BJ (cell line): ENCODE measurements at regions not wholly inside any gene's neighbourhood (a gene's known extent, or its start where the extent isn't known, plus 50 kb on each side); places are given as distances from the start of the nearest gene placed in this dataset.

ENCODE experiments used
- CTCF ChIA-PET: fragments of 350-600 bp; formaldehyde crosslinking; extraction: SDS; loops from one replicate; lab custom pipeline; 2021; ENCODE audit warnings: antibody characterized with exemption, inconsistent platforms; lab: Yijun Ruan, JAX
- POLR2A ChIA-PET: fragments of 300-600 bp; sonication (Branson Sonifier 250); formaldehyde crosslinking; extraction: SDS; loops from one replicate; lab custom pipeline; 2021; ENCODE audit warnings: antibody characterized with exemption; lab: Charles Lee
- DNase-seq: peaks from one replicate; pipeline ENCODE4 v3.0.0-alpha.2; 2011; ENCODE audit warnings: low read depth
- H3K27me3 ChIP-seq: 2 replicates; pipeline ENCODE4 v1.6.0; 2011; ENCODE audit warnings: low read length; ENCODE audit not compliant: control insufficient read depth, insufficient read depth
- H3K36me3 ChIP-seq: 2 replicates; pipeline ENCODE4 v1.5.1; 2011; ENCODE audit warnings: low read length; ENCODE audit not compliant: control insufficient read depth, insufficient read depth
- H3K4me3 ChIP-seq: 2 replicates; pipeline ENCODE4 v1.5.1; 2011; ENCODE audit warnings: low read depth, mild to moderate bottlenecking, control low read depth, low read length
- CTCF ChIP-seq: IDR thresholded peaks from 2 replicates; pipeline ENCODE4 v1.5.1; 2011; ENCODE audit warnings: low read depth, mild to moderate bottlenecking, control low read depth, inconsistent platforms, low read length, moderate library complexity; ENCODE audit not compliant: insufficient read depth

DNA sequence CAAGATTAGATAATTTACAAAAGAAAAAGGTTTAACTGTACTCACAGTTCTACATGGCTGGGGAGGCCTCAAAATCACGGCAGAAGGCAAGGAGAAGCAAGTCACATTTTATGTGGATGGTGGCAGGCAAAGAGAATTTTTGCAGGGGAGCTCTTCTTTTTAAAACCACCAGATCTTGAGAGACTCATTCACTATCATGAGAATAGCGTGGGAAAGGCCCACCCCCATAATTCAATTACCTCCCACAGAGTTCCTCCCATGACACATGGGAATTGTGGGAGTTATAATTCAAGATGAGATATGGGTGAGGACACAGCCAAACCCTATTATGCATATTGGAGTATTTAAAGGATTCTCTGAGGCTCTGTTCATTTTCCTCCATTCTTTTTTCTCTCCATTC, 138.7 kb upstream of the CADM2 start:
- Histone ChIP-seq H3K4me3 (no peak overlapping the region), H3K36me3 (no peaks in the 10 kb centered on the region), H3K27me3 (no peaks in the 10 kb centered on the region)
- CTCF ChIA-PET: no interaction called here
- no peak for TF ChIP-seq CTCF
- no peak for DNase-seq
- POLR2A ChIA-PET: no interaction called here

- H3K36me3 ChIP-seq: no peaks in the 10 kb centered on the region
- TF ChIP-seq CTCF: no peak
- H3K4me3 ChIP-seq: no peak overlapping the region
- ChIA-PET POLR2A (no interaction called here), CTCF (no interaction called here)
- no peak for DNase-seq
- H3K27me3 ChIP-seq: no peaks in the 10 kb centered on the region
These were observed 137.9 kb upstream of the CADM2 start for GRCh38 chr3:84820906-84821305.

DNA sequence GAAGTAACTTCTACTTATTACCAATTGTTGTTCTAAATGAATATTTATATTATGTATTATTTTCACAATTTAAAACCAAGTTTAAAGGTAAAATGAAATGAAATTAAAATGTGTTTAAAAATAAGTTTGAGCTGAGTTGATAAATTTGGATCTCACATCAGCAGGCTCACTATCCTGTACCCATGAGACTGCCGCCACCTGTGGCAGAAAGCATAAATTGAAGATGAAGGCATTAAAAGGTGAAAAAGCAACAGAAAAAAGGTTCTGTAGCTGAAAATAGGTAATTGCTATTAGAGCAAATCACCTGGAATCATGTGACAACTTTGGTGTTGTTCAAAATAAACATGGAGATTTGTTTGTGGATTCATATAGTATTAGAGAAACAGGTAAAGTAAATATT, 133.0 kb upstream of the CADM2 start:
- no peak for TF ChIP-seq CTCF
- Histone ChIP-seq H3K27me3 (no peaks in the 10 kb centered on the region), H3K4me3 (no peak overlapping the region), H3K36me3 (no peaks in the 10 kb centered on the region)
- ChIA-PET POLR2A (no interaction called here), CTCF (no interaction called here)
- DNase-seq: no peak

GRCh38 chr3:84830476-84830875, 128.3 kb upstream of the CADM2 start:
- no peaks in the 10 kb centered on the region for H3K36me3 ChIP-seq
- ChIA-PET POLR2A (no interaction called here), CTCF (no interaction called here)
- DNase-seq: no peak
- TF ChIP-seq CTCF: no peak
- H3K27me3 ChIP-seq: no peaks in the 10 kb centered on the region
- H3K4me3 ChIP-seq: no peak overlapping the region

GRCh38 chr3:84835366-84835765, 123.4 kb upstream of the CADM2 start:
- no peak overlapping the region for H3K4me3 ChIP-seq

More at GRCh38 chr3:84835366-84835765, 123.4 kb upstream of the CADM2 start:
- no peak for DNase-seq
- no peaks in the 10 kb centered on the region for H3K36me3 ChIP-seq
- no peak for TF ChIP-seq CTCF
- H3K27me3 ChIP-seq: no peaks in the 10 kb centered on the region
- ChIA-PET CTCF (no interaction called here), POLR2A (no interaction called here)
